ENCODE measurements at regions not wholly inside any gene's neighbourhood (a gene's known extent, or its start where the extent isn't known, plus 50 kb on each side); places are given as distances from the start of the nearest gene placed in this dataset.

DNA sequence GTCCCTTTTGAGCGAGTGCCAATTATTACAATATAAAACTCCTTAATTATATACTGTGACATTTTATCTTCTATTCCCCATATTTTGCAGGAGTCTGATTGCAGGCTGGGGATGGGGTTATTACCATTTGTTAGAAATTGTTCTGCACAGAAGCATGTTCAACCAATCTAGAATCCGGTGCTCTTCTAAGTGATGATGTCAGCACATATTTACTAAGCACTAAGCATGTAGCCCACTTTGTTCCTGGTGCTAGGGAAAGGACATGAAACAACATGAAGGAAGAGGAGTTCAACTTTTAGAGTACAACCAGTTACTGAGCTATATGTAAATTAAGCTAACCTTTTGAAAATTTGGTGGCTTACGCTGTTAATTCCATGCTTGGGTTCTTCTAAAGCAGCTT, 52.8 kb upstream of the IL1RAPL2 start:
- Histone ChIP-seq H3K4me1 (ENCODE audit: insufficient read depth, low read length, poor library complexity, severe bottlenecking) (no peaks in the 10 kb centered on the region), H3K27ac (ENCODE audit: low read depth, low read length, poor library complexity, severe bottlenecking) (no peak overlapping the region), H3K4me3 (ENCODE audit: low read depth, low read length, poor library complexity, severe bottlenecking) (no peak overlapping the region), H3K36me3 (ENCODE audit: insufficient read depth, low read length, poor library complexity, severe bottlenecking) (no peaks in the 10 kb centered on the region), H3K9me3 (ENCODE audit: low read depth, low read length, poor library complexity, severe bottlenecking) (no peaks in the 10 kb centered on the region), H3K27me3 (replicated peaks; ENCODE audit: insufficient read depth, low read depth, low read length, poor library complexity) (no peaks in the 10 kb centered on the region)
- intact Hi-C loops (cut with micrococcal nuclease; ENCODE audit: unreplicated experiment), result no loop called here
- TF ChIP-seq, protein P1, sequence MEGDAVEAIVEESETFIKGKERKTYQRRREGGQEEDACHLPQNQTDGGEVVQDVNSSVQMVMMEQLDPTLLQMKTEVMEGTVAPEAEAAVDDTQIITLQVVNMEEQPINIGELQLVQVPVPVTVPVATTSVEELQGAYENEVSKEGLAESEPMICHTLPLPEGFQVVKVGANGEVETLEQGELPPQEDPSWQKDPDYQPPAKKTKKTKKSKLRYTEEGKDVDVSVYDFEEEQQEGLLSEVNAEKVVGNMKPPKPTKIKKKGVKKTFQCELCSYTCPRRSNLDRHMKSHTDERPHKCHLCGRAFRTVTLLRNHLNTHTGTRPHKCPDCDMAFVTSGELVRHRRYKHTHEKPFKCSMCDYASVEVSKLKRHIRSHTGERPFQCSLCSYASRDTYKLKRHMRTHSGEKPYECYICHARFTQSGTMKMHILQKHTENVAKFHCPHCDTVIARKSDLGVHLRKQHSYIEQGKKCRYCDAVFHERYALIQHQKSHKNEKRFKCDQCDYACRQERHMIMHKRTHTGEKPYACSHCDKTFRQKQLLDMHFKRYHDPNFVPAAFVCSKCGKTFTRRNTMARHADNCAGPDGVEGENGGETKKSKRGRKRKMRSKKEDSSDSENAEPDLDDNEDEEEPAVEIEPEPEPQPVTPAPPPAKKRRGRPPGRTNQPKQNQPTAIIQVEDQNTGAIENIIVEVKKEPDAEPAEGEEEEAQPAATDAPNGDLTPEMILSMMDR (conservative IDR thresholded peaks at IDR 0.05; ENCODE audit: low read depth, low read length), result no peak
- TF ChIP-seq EZH2 (IDR thresholded peaks at IDR 0.05; ENCODE audit: borderline replicate concordance, low read depth, low read length, poor library complexity, severe bottlenecking), result no peak
- DNase-seq (ENCODE audit: low spot score), result no peak
- CTCF ChIA-PET, result no interaction called here
- no TSS peak for BruUV-seq (replicated peaks)
- POLR2A ChIA-PET (ENCODE audit: low non-redundant PET), result no interaction called here

DNA sequence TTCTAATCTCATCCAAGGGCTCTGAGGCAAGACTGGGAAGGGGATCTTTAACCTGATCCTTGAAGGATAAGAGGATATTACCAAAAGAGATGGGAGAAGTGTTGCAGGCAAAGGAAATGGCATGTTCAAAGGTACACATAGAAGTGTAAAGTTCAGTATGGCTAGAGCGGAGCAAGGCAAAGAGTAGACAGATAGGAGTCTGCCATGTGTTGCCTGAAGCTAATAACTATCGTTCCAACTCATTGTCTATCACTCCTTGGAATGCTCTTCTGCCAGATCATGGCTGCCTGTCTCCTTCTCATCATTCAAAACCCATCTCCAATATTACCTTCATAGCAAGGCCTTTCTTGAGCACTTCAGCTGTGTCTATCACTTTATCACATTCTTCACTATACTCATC, 55.2 kb upstream of the IL1RAPL2 start:
- CTCF ChIA-PET, result no interaction called here
- intact Hi-C loops (cut with micrococcal nuclease; ENCODE audit: unreplicated experiment), result no loop called here
- BruUV-seq (replicated peaks), result no TSS peak

DNA sequence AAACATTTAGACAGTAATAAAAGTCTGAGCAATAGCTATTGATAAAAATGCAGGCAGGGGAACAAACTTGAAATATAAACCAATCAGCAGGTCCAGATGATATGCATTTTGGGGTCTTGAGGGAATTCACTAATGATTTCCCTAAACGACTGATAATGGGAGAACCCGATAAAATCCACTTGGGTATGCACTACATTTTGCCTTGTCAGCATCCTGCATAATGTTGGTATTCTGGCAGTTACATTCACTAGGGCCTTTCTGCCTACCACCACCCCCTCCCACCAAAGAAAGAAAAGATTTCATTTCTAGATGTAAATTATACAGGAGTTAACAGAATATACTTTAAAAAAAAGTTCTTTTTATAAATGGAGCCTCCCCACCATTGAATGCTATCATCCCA, 63.5 kb upstream of the IL1RAPL2 start:
- H3K27me3 ChIP-seq (replicated peaks; ENCODE audit: insufficient read depth, low read depth, low read length, poor library complexity), result peaks cover 6% of the 10 kb centered on the region
- H3K36me3 ChIP-seq (ENCODE audit: insufficient read depth, low read length, poor library complexity, severe bottlenecking), result no peaks in the 10 kb centered on the region
- H3K4me3 ChIP-seq (ENCODE audit: low read depth, low read length, poor library complexity, severe bottlenecking), result no peak overlapping the region
- intact Hi-C loops (cut with micrococcal nuclease; ENCODE audit: unreplicated experiment), result no loop called here
- POLR2A ChIA-PET (ENCODE audit: low non-redundant PET), result no interaction called here
- DNase-seq (ENCODE audit: low spot score), result no peak
- H3K4me1 ChIP-seq (ENCODE audit: insufficient read depth, low read length, poor library complexity, severe bottlenecking), result no peaks in the 10 kb centered on the region
- CTCF ChIA-PET, result no interaction called here
- no peaks in the 10 kb centered on the region for H3K9me3 ChIP-seq (ENCODE audit: low read depth, low read length, poor library complexity, severe bottlenecking)
- H3K27ac ChIP-seq (ENCODE audit: low read depth, low read length, poor library complexity, severe bottlenecking), result no peak overlapping the region
- BruUV-seq (replicated peaks), result no TSS peak
- TF ChIP-seq EZH2 (IDR thresholded peaks at IDR 0.05; ENCODE audit: borderline replicate concordance, low read depth, low read length, poor library complexity, severe bottlenecking), result no peak

More for the DNA sequence above, 55.2 kb upstream of the IL1RAPL2 start:
- POLR2A ChIA-PET (ENCODE audit: low non-redundant PET), result no interaction called here
- Histone ChIP-seq H3K9me3 (ENCODE audit: low read depth, low read length, poor library complexity, severe bottlenecking) (no peaks in the 10 kb centered on the region), H3K4me1 (ENCODE audit: insufficient read depth, low read length, poor library complexity, severe bottlenecking) (no peaks in the 10 kb centered on the region), H3K4me3 (ENCODE audit: low read depth, low read length, poor library complexity, severe bottlenecking) (no peak overlapping the region), H3K36me3 (ENCODE audit: insufficient read depth, low read length, poor library complexity, severe bottlenecking) (no peaks in the 10 kb centered on the region), H3K27me3 (replicated peaks; ENCODE audit: insufficient read depth, low read depth, low read length, poor library complexity) (no peaks in the 10 kb centered on the region), H3K27ac (ENCODE audit: low read depth, low read length, poor library complexity, severe bottlenecking) (no peak overlapping the region)
- no peak for DNase-seq (ENCODE audit: low spot score)
- TF ChIP-seq, protein P1 (conservative IDR thresholded peaks at IDR 0.05; ENCODE audit: low read depth, low read length), result no peak
- no peak for TF ChIP-seq EZH2 (IDR thresholded peaks at IDR 0.05; ENCODE audit: borderline replicate concordance, low read depth, low read length, poor library complexity, severe bottlenecking)

DNA sequence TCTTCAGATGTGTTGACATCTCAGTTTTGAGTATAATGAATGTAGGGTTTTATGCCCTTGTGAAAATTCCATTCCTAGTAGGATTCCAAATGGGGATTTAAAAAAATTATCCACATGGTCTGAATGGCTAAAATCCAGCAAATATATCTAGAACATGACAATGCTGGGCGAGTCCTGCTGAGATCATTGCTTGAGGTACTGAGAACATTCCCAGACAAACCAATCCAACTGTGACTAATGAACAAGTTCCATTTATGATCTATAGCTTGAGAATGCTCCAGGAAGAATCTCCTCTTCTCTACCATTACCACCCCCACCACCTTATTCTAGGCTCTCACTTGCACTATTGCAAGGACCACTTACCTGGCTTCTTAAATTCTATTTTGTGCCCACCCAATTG, 77.2 kb upstream of the IL1RAPL2 start:
- Histone ChIP-seq H3K9me3 (ENCODE audit: low read depth, low read length, poor library complexity, severe bottlenecking) (no peaks in the 10 kb centered on the region), H3K27ac (ENCODE audit: low read depth, low read length, poor library complexity, severe bottlenecking) (no peak overlapping the region), H3K27me3 (replicated peaks; ENCODE audit: insufficient read depth, low read depth, low read length, poor library complexity) (peaks cover 12% of the 10 kb centered on the region), H3K36me3 (ENCODE audit: insufficient read depth, low read length, poor library complexity, severe bottlenecking) (no peaks in the 10 kb centered on the region), H3K4me3 (ENCODE audit: low read depth, low read length, poor library complexity, severe bottlenecking) (no peak overlapping the region), H3K4me1 (ENCODE audit: insufficient read depth, low read length, poor library complexity, severe bottlenecking) (no peaks in the 10 kb centered on the region)
- intact Hi-C loops (cut with micrococcal nuclease; ENCODE audit: unreplicated experiment), result no loop called here
- no peak for TF ChIP-seq EZH2 (IDR thresholded peaks at IDR 0.05; ENCODE audit: borderline replicate concordance, low read depth, low read length, poor library complexity, severe bottlenecking)
- TF ChIP-seq, protein P1 (conservative IDR thresholded peaks at IDR 0.05; ENCODE audit: low read depth, low read length), result no peak
- CTCF ChIA-PET, result no interaction called here
- BruUV-seq (replicated peaks), result no TSS peak
- DNase-seq (ENCODE audit: low spot score), result no peak
- POLR2A ChIA-PET (ENCODE audit: low non-redundant PET), result no interaction called here
